ENCODE measurements at regions not wholly inside any gene's neighbourhood (a gene's known extent, or its start where the extent isn't known, plus 50 kb on each side); places are given as distances from the start of the nearest gene placed in this dataset.

DNA sequence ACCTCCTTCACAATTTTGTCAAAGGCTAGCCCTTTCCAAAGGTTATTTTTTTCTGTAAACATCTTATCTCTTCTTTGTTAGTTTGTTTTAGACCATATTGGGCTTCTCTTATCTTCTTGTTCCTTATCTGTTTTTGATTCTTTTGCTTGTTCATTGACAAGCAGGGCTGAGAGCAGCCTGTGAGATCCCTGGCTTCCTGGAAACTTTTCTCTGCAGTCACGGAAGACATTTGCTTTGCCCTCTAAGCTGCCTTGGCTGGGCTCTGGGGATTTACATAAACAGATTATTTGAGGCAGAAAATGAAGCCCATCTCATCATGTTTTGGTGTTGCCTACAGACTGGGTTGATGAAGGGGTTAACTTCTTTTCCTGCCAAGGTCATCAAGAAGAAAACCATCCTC, 157.4 kb upstream of the AMOT start:
- Histone ChIP-seq H3K4me3 (ENCODE audit: low read depth, low read length, poor library complexity, severe bottlenecking) (no peak overlapping the region), H3F3A (ENCODE audit: insufficient read depth, low read length) (no peaks in the 10 kb centered on the region), H3K4me1 (ENCODE audit: insufficient read depth, low read length, severe bottlenecking) (no peaks in the 10 kb centered on the region), H3K27ac (ENCODE audit: low read depth, low read length, poor library complexity, severe bottlenecking) (no peak overlapping the region), H3K9me2 (ENCODE audit: low read depth, low read length) (no peaks in the 10 kb centered on the region), H3K79me2 (ENCODE audit: insufficient read depth, low read length) (no peaks in the 10 kb centered on the region), H3K36me3 (ENCODE audit: insufficient read depth, low read length) (no peaks in the 10 kb centered on the region), H3K4me2 (ENCODE audit: low read length) (no peak overlapping the region), H4K20me1 (ENCODE audit: insufficient read depth, low read length) (no peaks in the 10 kb centered on the region), H3K9ac (ENCODE audit: low read length) (no peak overlapping the region), H2AFZ (ENCODE audit: low read length) (no peak overlapping the region), H3K9me3 (ENCODE audit: low read length) (no peaks in the 10 kb centered on the region), H3K27me3 (ENCODE audit: insufficient read depth, low read length) (no peaks in the 10 kb centered on the region)
- TF ChIP-seq, protein P1, sequence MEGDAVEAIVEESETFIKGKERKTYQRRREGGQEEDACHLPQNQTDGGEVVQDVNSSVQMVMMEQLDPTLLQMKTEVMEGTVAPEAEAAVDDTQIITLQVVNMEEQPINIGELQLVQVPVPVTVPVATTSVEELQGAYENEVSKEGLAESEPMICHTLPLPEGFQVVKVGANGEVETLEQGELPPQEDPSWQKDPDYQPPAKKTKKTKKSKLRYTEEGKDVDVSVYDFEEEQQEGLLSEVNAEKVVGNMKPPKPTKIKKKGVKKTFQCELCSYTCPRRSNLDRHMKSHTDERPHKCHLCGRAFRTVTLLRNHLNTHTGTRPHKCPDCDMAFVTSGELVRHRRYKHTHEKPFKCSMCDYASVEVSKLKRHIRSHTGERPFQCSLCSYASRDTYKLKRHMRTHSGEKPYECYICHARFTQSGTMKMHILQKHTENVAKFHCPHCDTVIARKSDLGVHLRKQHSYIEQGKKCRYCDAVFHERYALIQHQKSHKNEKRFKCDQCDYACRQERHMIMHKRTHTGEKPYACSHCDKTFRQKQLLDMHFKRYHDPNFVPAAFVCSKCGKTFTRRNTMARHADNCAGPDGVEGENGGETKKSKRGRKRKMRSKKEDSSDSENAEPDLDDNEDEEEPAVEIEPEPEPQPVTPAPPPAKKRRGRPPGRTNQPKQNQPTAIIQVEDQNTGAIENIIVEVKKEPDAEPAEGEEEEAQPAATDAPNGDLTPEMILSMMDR (IDR thresholded peaks at IDR 0.05; ENCODE audit: low read length): no peak
- TF ChIP-seq EZH2 (IDR thresholded peaks at IDR 0.05; ENCODE audit: borderline replicate concordance, low read length): no peak

DNA sequence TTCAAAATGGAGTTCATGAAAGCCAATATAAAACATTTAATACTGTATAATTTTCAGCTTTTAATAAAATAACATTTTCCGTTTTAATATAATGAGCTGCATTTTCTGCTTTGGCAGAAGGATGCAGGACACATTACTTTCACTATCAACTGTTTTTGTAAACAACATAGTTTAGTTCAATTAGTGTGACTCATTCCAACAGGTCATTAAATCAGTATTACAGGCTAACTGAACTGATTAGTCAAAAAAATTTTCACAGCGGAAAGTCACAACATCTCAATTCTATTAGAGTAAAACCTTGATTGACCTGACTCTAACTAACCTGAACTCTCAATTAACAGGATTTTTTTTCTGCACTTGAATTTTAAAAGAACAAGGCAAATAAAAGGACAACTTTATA, 151.2 kb upstream of the AMOT start:
- H3K4me3 ChIP-seq (ENCODE audit: low read depth, low read length, poor library complexity, severe bottlenecking): no peak overlapping the region
- no peak overlapping the region for H3K4me2 ChIP-seq (ENCODE audit: low read length)
- H2AFZ ChIP-seq (ENCODE audit: low read length): no peak overlapping the region
- H3F3A ChIP-seq (ENCODE audit: insufficient read depth, low read length): no peaks in the 10 kb centered on the region
- no peaks in the 10 kb centered on the region for H3K4me1 ChIP-seq (ENCODE audit: insufficient read depth, low read length, severe bottlenecking)
- no peaks in the 10 kb centered on the region for H4K20me1 ChIP-seq (ENCODE audit: insufficient read depth, low read length)
- H3K36me3 ChIP-seq (ENCODE audit: insufficient read depth, low read length): no peaks in the 10 kb centered on the region
- H3K9me2 ChIP-seq (ENCODE audit: low read depth, low read length): no peaks in the 10 kb centered on the region
- H3K9ac ChIP-seq (ENCODE audit: low read length): no peak overlapping the region
- no peak overlapping the region for H3K27ac ChIP-seq (ENCODE audit: low read depth, low read length, poor library complexity, severe bottlenecking)
- H3K79me2 ChIP-seq (ENCODE audit: insufficient read depth, low read length): no peaks in the 10 kb centered on the region
- no peak for TF ChIP-seq EZH2 (IDR thresholded peaks at IDR 0.05; ENCODE audit: borderline replicate concordance, low read length)
- TF ChIP-seq, protein P1 (IDR thresholded peaks at IDR 0.05; ENCODE audit: low read length): no peak
- H3K9me3 ChIP-seq (ENCODE audit: low read length): no peaks in the 10 kb centered on the region
- H3K27me3 ChIP-seq (ENCODE audit: insufficient read depth, low read length): no peaks in the 10 kb centered on the region

DNA sequence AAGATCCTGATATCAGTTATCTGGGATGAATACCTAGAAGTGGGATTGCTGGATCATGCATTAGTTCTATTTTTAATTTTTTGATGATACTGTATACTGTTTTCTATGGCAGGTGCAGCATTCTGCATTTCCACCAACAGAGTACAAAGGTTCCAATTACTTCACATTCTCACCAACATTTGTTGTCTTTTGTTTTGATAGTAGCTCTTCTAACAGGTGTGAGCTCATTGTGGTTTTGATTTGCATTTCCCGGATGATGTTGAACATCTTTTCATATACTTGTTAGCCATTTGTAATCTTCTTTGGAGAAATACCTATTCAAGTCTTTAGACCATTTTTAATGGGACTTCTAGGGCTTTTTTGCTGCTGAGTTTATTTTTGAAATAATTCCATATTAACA, 139.2 kb upstream of the AMOT start:
- no peak overlapping the region for H3K4me2 ChIP-seq (ENCODE audit: low read length)
- H3F3A ChIP-seq (ENCODE audit: insufficient read depth, low read length): no peaks in the 10 kb centered on the region
- TF ChIP-seq, protein P1 (IDR thresholded peaks at IDR 0.05; ENCODE audit: low read length): no peak
- TF ChIP-seq EZH2 (IDR thresholded peaks at IDR 0.05; ENCODE audit: borderline replicate concordance, low read length): no peak
- no peaks in the 10 kb centered on the region for H3K27me3 ChIP-seq (ENCODE audit: insufficient read depth, low read length)
- no peaks in the 10 kb centered on the region for H3K79me2 ChIP-seq (ENCODE audit: insufficient read depth, low read length)
- H3K9ac ChIP-seq (ENCODE audit: low read length): no peak overlapping the region
- no peak overlapping the region for H3K4me3 ChIP-seq (ENCODE audit: low read depth, low read length, poor library complexity, severe bottlenecking)
- H2AFZ ChIP-seq (ENCODE audit: low read length): no peak overlapping the region
- no peak overlapping the region for H3K27ac ChIP-seq (ENCODE audit: low read depth, low read length, poor library complexity, severe bottlenecking)
- no peaks in the 10 kb centered on the region for H4K20me1 ChIP-seq (ENCODE audit: insufficient read depth, low read length)
- H3K9me3 ChIP-seq (ENCODE audit: low read length): no peaks in the 10 kb centered on the region
- H3K36me3 ChIP-seq (ENCODE audit: insufficient read depth, low read length): no peaks in the 10 kb centered on the region
- no peaks in the 10 kb centered on the region for H3K9me2 ChIP-seq (ENCODE audit: low read depth, low read length)
- no peaks in the 10 kb centered on the region for H3K4me1 ChIP-seq (ENCODE audit: insufficient read depth, low read length, severe bottlenecking)

All from OCI-LY1 (cell line).